ENCODE measurements at regions not wholly inside any gene's neighbourhood (a gene's known extent, or its start where the extent isn't known, plus 50 kb on each side); places are given as distances from the start of the nearest gene placed in this dataset.

GRCh38 chr6:168155821-168156741, 77.1 kb upstream of the FRMD1 start:
- H3K9me3 Mint-ChIP-seq (ENCODE audit: low read depth) = no peaks in the 10 kb centered on the region
- no peak for DNase-seq (ENCODE audit: low spot score, unreplicated experiment)
- H3K4me3 Mint-ChIP-seq (ENCODE audit: low read depth) = no peak overlapping the region
- H3K27ac Mint-ChIP-seq = no peak overlapping the region
- H3K27me3 Mint-ChIP-seq = peaks cover 21% of the 10 kb centered on the region
- H3K36me3 Mint-ChIP-seq (ENCODE audit: insufficient read depth) = no peaks in the 10 kb centered on the region
- no peak for TF ChIP-seq CTCF (IDR thresholded peaks at IDR 0.05; ENCODE audit: unreplicated experiment)
- peaks cover 30% of the 10 kb centered on the region for H3K4me1 Mint-ChIP-seq (ENCODE audit: low read depth)

DNA sequence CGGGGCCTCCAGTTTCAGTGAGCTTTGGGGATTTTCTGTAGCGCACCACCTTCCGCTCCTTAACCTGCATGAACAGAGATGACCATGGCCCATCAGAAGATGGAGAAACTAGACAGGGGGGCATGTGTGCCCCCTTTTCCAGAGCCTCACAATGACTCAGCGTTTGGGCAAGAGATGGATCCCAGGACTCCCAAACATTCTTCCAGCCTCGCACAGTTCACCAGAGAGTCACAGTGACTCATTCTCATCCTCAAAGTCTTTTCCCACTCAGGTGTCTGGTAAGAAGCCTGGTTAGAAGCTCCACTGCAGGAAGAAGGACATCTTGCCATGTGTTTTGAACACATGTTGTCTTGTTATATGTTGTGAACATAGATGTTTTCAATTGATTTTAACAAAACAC, 76.2 kb upstream of the FRMD1 start:
- no peaks in the 10 kb centered on the region for H3K36me3 Mint-ChIP-seq (ENCODE audit: insufficient read depth)
- TF ChIP-seq CTCF (IDR thresholded peaks at IDR 0.05; ENCODE audit: unreplicated experiment) = no peak
- peak overlapping the region; percentile 87 for H3K27ac Mint-ChIP-seq
- no peaks in the 10 kb centered on the region for H3K9me3 Mint-ChIP-seq (ENCODE audit: low read depth)
- no peak for DNase-seq (ENCODE audit: low spot score, unreplicated experiment)
- no peak overlapping the region for H3K4me3 Mint-ChIP-seq (ENCODE audit: low read depth)
- peaks cover 32% of the 10 kb centered on the region for H3K4me1 Mint-ChIP-seq (ENCODE audit: low read depth)
- peaks cover 26% of the 10 kb centered on the region for H3K27me3 Mint-ChIP-seq

DNA sequence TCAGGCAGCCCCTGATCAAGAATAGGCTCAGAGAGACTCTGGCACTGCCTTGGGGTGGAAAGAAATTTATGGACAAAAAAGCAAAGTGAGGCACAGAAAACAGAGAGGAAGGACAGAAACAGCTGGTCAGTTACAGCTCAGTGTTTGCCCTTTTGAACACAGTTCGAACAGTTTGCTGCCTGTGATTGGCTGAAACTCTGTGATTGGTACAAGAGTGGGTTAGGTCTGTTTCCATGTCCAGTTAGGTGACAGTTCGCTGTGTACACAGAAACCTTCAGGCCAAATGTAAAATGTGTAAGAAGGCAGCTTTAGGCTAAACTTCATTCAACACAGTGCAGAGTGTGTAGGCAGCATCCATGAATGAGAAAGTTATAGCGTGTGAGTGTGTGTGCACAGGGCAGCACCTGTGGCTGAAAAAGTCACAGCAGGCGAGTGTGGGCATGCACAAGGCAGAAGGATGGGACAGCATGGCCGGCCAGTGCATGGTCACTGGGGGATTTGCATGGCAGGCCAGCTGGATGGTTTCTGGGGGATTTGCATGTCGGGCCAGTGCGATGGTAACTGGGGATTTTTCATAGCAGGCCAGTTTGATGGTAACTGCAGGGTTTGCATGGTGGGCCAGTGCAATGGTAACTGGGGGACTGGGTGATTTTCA, 75.4 kb upstream of the FRMD1 start:
- TF ChIP-seq CTCF (IDR thresholded peaks at IDR 0.05; ENCODE audit: unreplicated experiment) = no peak
- Mint-ChIP-seq H3K4me1 (ENCODE audit: low read depth) (peaks cover 31% of the 10 kb centered on the region), H3K9me3 (ENCODE audit: low read depth) (no peaks in the 10 kb centered on the region), H3K4me3 (ENCODE audit: low read depth) (no peak overlapping the region), H3K27ac (no peak overlapping the region), H3K27me3 (peaks cover 34% of the 10 kb centered on the region), H3K36me3 (ENCODE audit: insufficient read depth) (no peaks in the 10 kb centered on the region)
- DNase-seq (ENCODE audit: low spot score, unreplicated experiment) = no peak

GRCh38 chr6:168153553-168153952, 74.5 kb upstream of the FRMD1 start:
- peaks cover 38% of the 10 kb centered on the region for H3K27me3 Mint-ChIP-seq
- no peak overlapping the region for H3K27ac Mint-ChIP-seq
- no peaks in the 10 kb centered on the region for H3K36me3 Mint-ChIP-seq (ENCODE audit: insufficient read depth)
- H3K9me3 Mint-ChIP-seq (ENCODE audit: low read depth) = no peaks in the 10 kb centered on the region
- TF ChIP-seq CTCF (IDR thresholded peaks at IDR 0.05; ENCODE audit: unreplicated experiment) = no peak
- peaks cover 30% of the 10 kb centered on the region for H3K4me1 Mint-ChIP-seq (ENCODE audit: low read depth)
- no peak overlapping the region for H3K4me3 Mint-ChIP-seq (ENCODE audit: low read depth)
- DNase-seq (ENCODE audit: low spot score, unreplicated experiment) = no peak

DNA sequence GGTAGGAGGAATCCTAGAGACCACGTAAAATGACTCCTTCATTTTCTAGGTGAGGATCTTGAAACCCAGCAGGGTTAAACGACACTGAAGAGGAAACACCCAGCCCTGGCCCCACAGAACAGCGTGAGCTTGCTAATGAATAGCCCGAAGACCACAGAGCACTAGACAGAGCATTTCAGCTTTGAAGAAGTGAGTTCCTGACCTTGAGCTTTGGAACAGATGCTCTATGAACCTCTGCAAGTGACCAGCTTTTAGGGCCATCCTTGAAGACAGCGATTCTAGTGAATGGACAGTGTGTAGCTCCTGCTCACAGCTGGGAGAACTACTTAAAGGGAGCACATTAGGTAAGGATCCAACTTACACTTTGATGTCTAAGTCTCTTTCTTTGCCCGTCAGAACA, 74.0 kb upstream of the FRMD1 start:
- Mint-ChIP-seq H3K4me3 (ENCODE audit: low read depth) (no peak overlapping the region), H3K27ac (no peak overlapping the region), H3K4me1 (ENCODE audit: low read depth) (peaks cover 24% of the 10 kb centered on the region), H3K27me3 (peaks cover 41% of the 10 kb centered on the region), H3K9me3 (ENCODE audit: low read depth) (no peaks in the 10 kb centered on the region), H3K36me3 (ENCODE audit: insufficient read depth) (no peaks in the 10 kb centered on the region)
- TF ChIP-seq CTCF (IDR thresholded peaks at IDR 0.05; ENCODE audit: unreplicated experiment) = no peak
- DNase-seq (ENCODE audit: low spot score, unreplicated experiment) = no peak
